ENCODE measurements at regions not wholly inside any gene's neighbourhood (a gene's known extent, or its start where the extent isn't known, plus 50 kb on each side); places are given as distances from the start of the nearest gene placed in this dataset.

- no peak overlapping the region for H3K4me3 ChIP-seq
- H3K9me3 ChIP-seq = no peaks in the 10 kb centered on the region
- no peaks in the 10 kb centered on the region for H3K4me1 ChIP-seq (ENCODE audit: control insufficient read depth in 1 of 2, low read depth in 2 of 2)
- TF ChIP-seq, protein P1, sequence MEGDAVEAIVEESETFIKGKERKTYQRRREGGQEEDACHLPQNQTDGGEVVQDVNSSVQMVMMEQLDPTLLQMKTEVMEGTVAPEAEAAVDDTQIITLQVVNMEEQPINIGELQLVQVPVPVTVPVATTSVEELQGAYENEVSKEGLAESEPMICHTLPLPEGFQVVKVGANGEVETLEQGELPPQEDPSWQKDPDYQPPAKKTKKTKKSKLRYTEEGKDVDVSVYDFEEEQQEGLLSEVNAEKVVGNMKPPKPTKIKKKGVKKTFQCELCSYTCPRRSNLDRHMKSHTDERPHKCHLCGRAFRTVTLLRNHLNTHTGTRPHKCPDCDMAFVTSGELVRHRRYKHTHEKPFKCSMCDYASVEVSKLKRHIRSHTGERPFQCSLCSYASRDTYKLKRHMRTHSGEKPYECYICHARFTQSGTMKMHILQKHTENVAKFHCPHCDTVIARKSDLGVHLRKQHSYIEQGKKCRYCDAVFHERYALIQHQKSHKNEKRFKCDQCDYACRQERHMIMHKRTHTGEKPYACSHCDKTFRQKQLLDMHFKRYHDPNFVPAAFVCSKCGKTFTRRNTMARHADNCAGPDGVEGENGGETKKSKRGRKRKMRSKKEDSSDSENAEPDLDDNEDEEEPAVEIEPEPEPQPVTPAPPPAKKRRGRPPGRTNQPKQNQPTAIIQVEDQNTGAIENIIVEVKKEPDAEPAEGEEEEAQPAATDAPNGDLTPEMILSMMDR (IDR thresholded peaks at IDR 0.05) = no peak
- ATAC-seq (ENCODE audit: insufficient number of reproducible peaks, low FRiP score, low read depth) = no peak
- H3K27me3 ChIP-seq (replicated peaks; ENCODE audit: insufficient read depth) = no peaks in the 10 kb centered on the region
- H3K36me3 ChIP-seq = no peaks in the 10 kb centered on the region
- H3K27ac ChIP-seq = no peak overlapping the region
- DNase-seq (ENCODE audit: low spot score) = no peak
Observed at GRCh38 chrX:128717635-128718578, 665.7 kb upstream of the ACTRT1 start.

GRCh38 chrX:128714425-128714824 lies 662.2 kb upstream of the ACTRT1 start:
- H3K27ac ChIP-seq = no peak overlapping the region
- no peaks in the 10 kb centered on the region for H3K36me3 ChIP-seq
- no peaks in the 10 kb centered on the region for H3K4me1 ChIP-seq (ENCODE audit: control insufficient read depth in 1 of 2, low read depth in 2 of 2)
- no peak for DNase-seq (ENCODE audit: low spot score)
- H3K4me3 ChIP-seq = no peak overlapping the region
- ATAC-seq (ENCODE audit: insufficient number of reproducible peaks, low FRiP score, low read depth) = no peak
- TF ChIP-seq, protein P1 (IDR thresholded peaks at IDR 0.05) = no peak
- no peaks in the 10 kb centered on the region for H3K9me3 ChIP-seq
- H3K27me3 ChIP-seq (replicated peaks; ENCODE audit: insufficient read depth) = no peaks in the 10 kb centered on the region

DNA sequence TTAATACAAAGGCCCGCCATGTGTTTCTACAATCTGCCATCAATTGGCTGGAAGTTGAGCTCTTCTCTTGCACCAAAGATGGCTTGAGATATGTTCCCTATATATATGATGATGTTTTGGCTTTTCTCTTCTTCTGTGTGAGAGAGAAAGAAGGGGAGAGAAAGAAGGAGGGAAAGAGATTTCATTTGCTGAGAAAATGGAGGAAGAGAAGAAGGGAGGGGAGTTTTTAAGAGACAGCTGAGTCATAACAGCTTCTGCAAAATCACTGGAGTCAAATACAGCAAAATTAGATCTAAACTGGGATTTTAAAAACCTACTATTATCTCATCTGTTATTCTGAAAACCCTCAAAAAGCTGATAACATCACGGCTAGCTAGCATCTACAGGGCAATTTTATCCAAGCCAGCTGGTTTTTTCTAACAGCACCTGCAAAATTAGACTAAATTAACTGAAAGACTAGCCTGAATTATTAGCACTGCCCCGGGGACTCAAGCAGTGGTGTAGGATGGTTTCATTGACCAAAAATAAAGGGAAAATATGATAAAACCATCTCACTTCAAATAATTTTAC lies 647.6 kb upstream of the ACTRT1 start:
- no peaks in the 10 kb centered on the region for H3K27me3 ChIP-seq (replicated peaks; ENCODE audit: insufficient read depth)
- no peaks in the 10 kb centered on the region for H3K9me3 ChIP-seq
- H3K4me1 ChIP-seq (ENCODE audit: control insufficient read depth in 1 of 2, low read depth in 2 of 2) = no peaks in the 10 kb centered on the region
- DNase-seq (ENCODE audit: low spot score) = no peak
- H3K4me3 ChIP-seq = no peak overlapping the region
- TF ChIP-seq, protein P1 (IDR thresholded peaks at IDR 0.05) = no peak
- H3K36me3 ChIP-seq = no peaks in the 10 kb centered on the region
- ATAC-seq (ENCODE audit: insufficient number of reproducible peaks, low FRiP score, low read depth) = no peak
- no peak overlapping the region for H3K27ac ChIP-seq

DNA sequence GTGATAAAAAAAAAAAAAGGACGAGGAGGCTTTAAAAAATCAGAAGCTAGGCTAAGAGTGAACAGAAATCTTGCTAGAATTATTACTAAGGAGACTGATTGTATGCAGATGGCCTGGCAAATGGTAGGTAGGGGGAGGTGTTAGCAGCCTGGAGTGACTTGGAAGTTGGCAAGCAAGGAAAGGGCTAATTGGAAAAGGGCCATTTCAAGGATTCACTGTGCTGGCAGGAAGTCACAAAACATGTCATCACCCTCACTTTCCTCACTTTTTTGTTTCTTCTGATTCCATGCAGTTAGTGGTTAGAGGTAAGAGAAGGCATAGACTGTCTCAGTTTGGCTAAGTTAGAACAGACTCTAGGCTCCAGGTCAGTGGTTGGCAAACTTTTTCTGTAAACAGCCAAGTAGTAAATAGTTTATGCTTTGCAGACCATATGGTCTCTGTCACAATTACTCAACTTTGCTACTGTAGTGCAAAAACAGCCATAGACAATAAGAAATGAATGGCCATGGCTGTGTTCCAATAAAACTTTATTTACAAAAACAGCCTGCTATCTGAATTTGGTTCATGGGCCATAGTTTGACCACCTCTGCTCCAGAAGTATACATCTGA lies 646.5 kb upstream of the ACTRT1 start:
- ATAC-seq (ENCODE audit: insufficient number of reproducible peaks, low FRiP score, low read depth) (no peak), DNase-seq (ENCODE audit: low spot score) (no peak)
- no peak overlapping the region for H3K27ac ChIP-seq
- TF ChIP-seq, protein P1 (IDR thresholded peaks at IDR 0.05) = no peak
- no peaks in the 10 kb centered on the region for H3K4me1 ChIP-seq (ENCODE audit: control insufficient read depth in 1 of 2, low read depth in 2 of 2)
- no peaks in the 10 kb centered on the region for H3K9me3 ChIP-seq
- H3K27me3 ChIP-seq (replicated peaks; ENCODE audit: insufficient read depth) = no peaks in the 10 kb centered on the region
- H3K36me3 ChIP-seq = no peaks in the 10 kb centered on the region
- H3K4me3 ChIP-seq = no peak overlapping the region

GRCh38 chrX:128691872-128692271 lies 639.7 kb upstream of the ACTRT1 start:
- ATAC-seq (ENCODE audit: insufficient number of reproducible peaks, low FRiP score, low read depth) = no peak
- Histone ChIP-seq H3K27ac (no peak overlapping the region), H3K4me1 (ENCODE audit: control insufficient read depth in 1 of 2, low read depth in 2 of 2) (no peaks in the 10 kb centered on the region), H3K27me3 (replicated peaks; ENCODE audit: insufficient read depth) (no peaks in the 10 kb centered on the region), H3K36me3 (no peaks in the 10 kb centered on the region), H3K9me3 (no peaks in the 10 kb centered on the region), H3K4me3 (no peak overlapping the region)
- TF ChIP-seq, protein P1 (IDR thresholded peaks at IDR 0.05) = no peak
- DNase-seq (ENCODE audit: low spot score) = no peak
